Natural killer cell (primary cell): ENCODE measurements at regions not wholly inside any gene's neighbourhood (a gene's known extent, or its start where the extent isn't known, plus 50 kb on each side); places are given as distances from the start of the nearest gene placed in this dataset.

Experiments
- ATAC-seq, 3 donors: fragments of 150-1000 bp in 2 of 3; fragments of 200-7000 bp in 1 of 3; cut with Tn5 transposase; 1 replicate in 1 of 3; 2 replicates in 2 of 3; pipeline ENCODE4 v1.10.0; 2021; ENCODE audit warnings: mild to moderate bottlenecking in 2 of 3, moderate library complexity in 2 of 3
- DNase-seq, 2 donors: peaks; one replicate each; pipeline versions ENCODE4 v3.0.0 to v3.0.0-alpha.2; 2013 to 2021; ENCODE audit warnings: mixed read lengths in 1 of 2
- H3K27ac ChIP-seq: one replicate; pipeline ENCODE4 v1.5.1; 2013; ENCODE audit warnings: mild to moderate bottlenecking, low read length
- H3K27me3 ChIP-seq: one replicate; pipeline ENCODE4 v1.6.1; 2013; ENCODE audit warnings: low read length; ENCODE audit not compliant: control insufficient read depth, insufficient read depth
- H3K36me3 ChIP-seq: one replicate; pipeline ENCODE4 v1.6.1; 2013; ENCODE audit warnings: low read length; ENCODE audit not compliant: control insufficient read depth, insufficient read depth
- H3K4me1 ChIP-seq: one replicate; pipeline ENCODE4 v1.6.1; 2013; ENCODE audit warnings: low read length; ENCODE audit not compliant: control insufficient read depth, insufficient read depth
- H3K4me3 ChIP-seq: one replicate; pipeline ENCODE4 v1.5.1; 2013; ENCODE audit warnings: low read length
- H3K9me3 ChIP-seq: one replicate; pipeline ENCODE4 v1.6.1; 2013; ENCODE audit warnings: low read length; ENCODE audit not compliant: control insufficient read depth, insufficient read depth
- H3K27ac Mint-ChIP-seq, 2 donors: one replicate each; pipeline ENCODE4 v1.8.0; 2022; ENCODE audit warnings: mild to moderate bottlenecking in 2 of 2, mixed read lengths in 2 of 2, moderate library complexity in 1 of 2
- H3K27me3 Mint-ChIP-seq, 2 donors: one replicate each; pipeline ENCODE4 v1.8.0; 2022; ENCODE audit warnings: low read depth in 2 of 2, mixed read lengths in 2 of 2
- H3K36me3 Mint-ChIP-seq: one replicate; pipeline ENCODE4 v1.8.0; 2022; ENCODE audit warnings: mixed read lengths
- H3K4me1 Mint-ChIP-seq, 2 donors: one replicate each; pipeline ENCODE4 v1.8.0; 2022; ENCODE audit warnings: mixed read lengths in 2 of 2
- H3K4me3 Mint-ChIP-seq: one replicate; pipeline ENCODE4 v1.8.0; 2022; ENCODE audit warnings: mild to moderate bottlenecking, moderate library complexity, mixed read lengths
- H3K9me3 Mint-ChIP-seq, 2 donors: one replicate each; pipeline ENCODE4 v1.8.0; 2022; ENCODE audit warnings: mixed read lengths in 2 of 2
- WGBS: methylation state at CpG from one replicate; pipeline ENCODE4 v1.1.7; 2013; ENCODE audit warnings: missing lambda C conversion rate; ENCODE audit not compliant: insufficient coverage; 5-methylcytosine and 5-hydroxymethylcytosine counted together
- intact Hi-C: fragments of 100-400 bp; cut with micrococcal nuclease; formaldehyde crosslinking; loops from one replicate; pipeline ENCODE4 v1.14.2; 2022
- TF ChIP-seq, protein P1 (sequence below): fragments of 200-600 bp; IDR thresholded peaks from one replicate; pipeline ENCODE4 v1.8.0; 2022; ENCODE audit warnings: antibody characterized with exemption

DNA sequence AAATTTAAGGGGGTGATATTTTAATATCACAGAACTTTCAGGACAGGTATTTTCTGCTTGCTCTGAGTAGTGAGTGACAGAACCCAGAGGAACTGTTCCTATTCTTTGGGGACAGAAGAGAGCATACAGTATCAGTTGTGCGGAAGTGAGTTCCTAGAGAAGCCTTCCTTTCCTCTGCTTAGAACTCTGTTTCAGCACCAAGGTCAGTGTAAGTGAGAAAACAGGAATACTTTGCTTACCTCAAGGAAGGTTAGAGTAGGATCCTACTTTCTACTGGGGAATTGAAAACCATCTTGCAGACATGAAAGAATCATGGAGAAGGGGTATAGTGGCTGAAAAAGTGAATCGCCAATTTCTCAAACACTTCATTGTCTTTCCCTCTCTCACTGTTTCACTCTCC, 542.4 kb downstream of the SQOR start:
- Histone ChIP-seq H3K4me1 (no peaks in the 10 kb centered on the region), H3K9me3 (no peaks in the 10 kb centered on the region), H3K4me3 (no peak overlapping the region), H3K27ac (no peak overlapping the region), H3K36me3 (no peaks in the 10 kb centered on the region), H3K27me3 (no peaks in the 10 kb centered on the region)
- intact Hi-C loops, result no loop called here
- no peak for DNase-seq
- no peak overlapping the region for H3K4me3 Mint-ChIP-seq
- no peaks in the 10 kb centered on the region for H3K4me1 Mint-ChIP-seq
- H3K36me3 Mint-ChIP-seq, result no peaks in the 10 kb centered on the region
- TF ChIP-seq, protein P1, sequence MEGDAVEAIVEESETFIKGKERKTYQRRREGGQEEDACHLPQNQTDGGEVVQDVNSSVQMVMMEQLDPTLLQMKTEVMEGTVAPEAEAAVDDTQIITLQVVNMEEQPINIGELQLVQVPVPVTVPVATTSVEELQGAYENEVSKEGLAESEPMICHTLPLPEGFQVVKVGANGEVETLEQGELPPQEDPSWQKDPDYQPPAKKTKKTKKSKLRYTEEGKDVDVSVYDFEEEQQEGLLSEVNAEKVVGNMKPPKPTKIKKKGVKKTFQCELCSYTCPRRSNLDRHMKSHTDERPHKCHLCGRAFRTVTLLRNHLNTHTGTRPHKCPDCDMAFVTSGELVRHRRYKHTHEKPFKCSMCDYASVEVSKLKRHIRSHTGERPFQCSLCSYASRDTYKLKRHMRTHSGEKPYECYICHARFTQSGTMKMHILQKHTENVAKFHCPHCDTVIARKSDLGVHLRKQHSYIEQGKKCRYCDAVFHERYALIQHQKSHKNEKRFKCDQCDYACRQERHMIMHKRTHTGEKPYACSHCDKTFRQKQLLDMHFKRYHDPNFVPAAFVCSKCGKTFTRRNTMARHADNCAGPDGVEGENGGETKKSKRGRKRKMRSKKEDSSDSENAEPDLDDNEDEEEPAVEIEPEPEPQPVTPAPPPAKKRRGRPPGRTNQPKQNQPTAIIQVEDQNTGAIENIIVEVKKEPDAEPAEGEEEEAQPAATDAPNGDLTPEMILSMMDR, result no peak
- ATAC-seq, result no peak
- H3K27ac Mint-ChIP-seq, result no peak overlapping the region
- peaks cover 8 to 28% of the 10 kb centered on the region in 2 donors for H3K9me3 Mint-ChIP-seq
- 90% methylated on average over 2 of the region's 2 CpGs for WGBS
- no peaks in the 10 kb centered on the region for H3K27me3 Mint-ChIP-seq

DNA sequence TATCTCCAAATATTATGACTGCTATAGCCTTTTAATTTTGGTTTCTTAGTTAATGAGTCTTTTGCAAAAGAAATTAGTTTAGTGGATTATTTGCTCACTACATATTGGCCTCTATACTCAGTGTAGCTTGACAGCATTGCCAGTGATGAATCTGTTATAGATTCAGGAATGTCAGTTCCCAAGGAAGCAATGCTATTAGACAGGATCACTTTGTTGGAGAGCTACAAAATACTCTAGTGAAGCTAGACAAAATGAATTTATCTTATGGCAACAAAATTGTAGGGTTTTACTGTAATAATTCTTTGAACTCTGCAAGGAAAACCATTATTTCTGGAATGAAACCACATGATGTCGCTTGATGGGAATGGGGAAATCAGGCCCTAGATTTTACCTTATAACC, 543.3 kb downstream of the SQOR start:
- Mint-ChIP-seq H3K4me3 (no peak overlapping the region), H3K27me3 (no peaks in the 10 kb centered on the region), H3K4me1 (no peaks in the 10 kb centered on the region), H3K9me3 (peaks cover 13 to 29% of the 10 kb centered on the region in 2 donors), H3K27ac (no peak overlapping the region), H3K36me3 (peaks cover 6% of the 10 kb centered on the region)
- Histone ChIP-seq H3K9me3 (peaks cover under 1% of the 10 kb centered on the region), H3K27me3 (no peaks in the 10 kb centered on the region), H3K4me1 (no peaks in the 10 kb centered on the region), H3K4me3 (no peak overlapping the region), H3K36me3 (no peaks in the 10 kb centered on the region), H3K27ac (no peak overlapping the region)
- ATAC-seq (no peak), DNase-seq (no peak)
- intact Hi-C loops, result no loop called here
- 82% methylated on average over 1 of the region's 1 CpG for WGBS
- TF ChIP-seq, protein P1, result no peak

DNA sequence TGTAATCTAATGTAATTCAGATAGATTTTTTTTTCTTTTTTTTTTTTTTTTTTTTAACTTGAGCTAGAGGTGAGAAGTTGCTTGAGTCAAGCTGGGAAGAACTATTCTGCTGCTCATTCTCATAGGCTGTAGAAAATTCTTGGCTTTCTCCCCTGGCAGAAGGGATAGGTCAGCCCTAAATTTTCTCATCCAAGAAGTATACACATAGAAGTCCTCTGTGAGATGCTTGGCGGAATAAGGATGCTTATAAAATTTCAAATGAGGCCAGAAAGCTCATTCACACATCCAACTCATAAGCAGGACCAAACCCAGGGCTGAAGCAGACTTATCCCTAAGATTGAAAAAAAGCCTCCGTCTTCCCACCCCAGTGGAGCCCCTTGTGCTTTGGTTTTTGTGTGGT, 572.5 kb downstream of the SQOR start:
- Mint-ChIP-seq H3K9me3 (peaks cover 8 to 30% of the 10 kb centered on the region in 2 donors), H3K36me3 (peaks cover 2% of the 10 kb centered on the region), H3K27ac (no peak overlapping the region), H3K4me1 (no peaks in the 10 kb centered on the region), H3K27me3 (no peaks in the 10 kb centered on the region), H3K4me3 (no peak overlapping the region)
- no peaks in the 10 kb centered on the region for H3K27me3 ChIP-seq
- H3K4me3 ChIP-seq, result no peak overlapping the region
- no peaks in the 10 kb centered on the region for H3K4me1 ChIP-seq
- DNase-seq (no peak), ATAC-seq (no peak)
- H3K27ac ChIP-seq, result no peak overlapping the region
- H3K36me3 ChIP-seq, result no peaks in the 10 kb centered on the region
- intact Hi-C loops, result no loop called here
- peaks cover 11% of the 10 kb centered on the region for H3K9me3 ChIP-seq
- TF ChIP-seq, protein P1, result no peak
- 93% methylated on average over 2 of the region's 2 CpGs for WGBS

DNA sequence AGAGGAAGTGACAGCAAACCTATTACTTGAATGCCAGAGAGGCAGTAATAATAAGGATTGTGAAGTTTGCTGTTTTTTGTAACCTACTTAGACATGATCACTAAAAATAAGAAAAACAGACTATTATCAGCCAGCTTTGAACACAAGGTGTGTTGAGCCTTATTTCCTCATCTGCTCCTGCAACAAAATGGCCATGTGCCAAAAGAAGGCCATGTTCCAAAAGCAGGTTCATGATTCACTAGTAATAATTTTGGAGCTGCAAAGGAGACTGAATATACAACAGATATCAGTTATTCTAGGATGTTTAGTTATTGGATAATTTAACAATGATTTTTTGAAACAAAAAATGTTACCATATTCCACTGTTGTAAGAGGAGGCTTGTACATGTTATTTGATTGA, 578.7 kb downstream of the SQOR start:
- DNase-seq (no peak), ATAC-seq (no peak)
- H3K9me3 ChIP-seq, result peaks cover 9% of the 10 kb centered on the region
- no peaks in the 10 kb centered on the region for H3K4me1 ChIP-seq
- H3K27ac Mint-ChIP-seq, result no peak overlapping the region
- H3K4me3 Mint-ChIP-seq, result no peak overlapping the region
- TF ChIP-seq, protein P1, result no peak
- no peak overlapping the region for H3K27ac ChIP-seq
- H3K9me3 Mint-ChIP-seq, result peaks cover 10 to 19% of the 10 kb centered on the region in 2 donors
- intact Hi-C loops, result no loop called here
- H3K27me3 Mint-ChIP-seq, result no peaks in the 10 kb centered on the region
- H3K4me3 ChIP-seq, result no peak overlapping the region
- H3K4me1 Mint-ChIP-seq, result no peaks in the 10 kb centered on the region
- H3K27me3 ChIP-seq, result no peaks in the 10 kb centered on the region
- H3K36me3 Mint-ChIP-seq, result no peaks in the 10 kb centered on the region
- H3K36me3 ChIP-seq, result no peaks in the 10 kb centered on the region
